SK-N-MC (cell line): ENCODE measurements at regions not wholly inside any gene's neighbourhood (a gene's known extent, or its start where the extent isn't known, plus 50 kb on each side); places are given as distances from the start of the nearest gene placed in this dataset.

Experiments used
- EZH2 ChIP-seq: fragments of 200-600 bp; sonication (generic); IDR thresholded peaks from one replicate; pipeline ENCODE4 v1.6.1; 2017; ENCODE audit warnings: antibody characterized with exemption
- FOXP2 ChIP-seq: optimal IDR thresholded peaks from 2 replicates; pipeline ENCODE3; 2011; ENCODE audit warnings: mild to moderate bottlenecking, moderate library complexity; ENCODE audit not compliant: insufficient read depth; ENCODE audit errors: extremely low read length, control extremely low read depth
- POLR2AphosphoS5 ChIP-seq: IDR thresholded peaks from 2 replicates; pipeline ENCODE4 v1.6.1; 2012; ENCODE audit warnings: mild to moderate bottlenecking, low read depth, low read length, borderline replicate concordance

DNA sequence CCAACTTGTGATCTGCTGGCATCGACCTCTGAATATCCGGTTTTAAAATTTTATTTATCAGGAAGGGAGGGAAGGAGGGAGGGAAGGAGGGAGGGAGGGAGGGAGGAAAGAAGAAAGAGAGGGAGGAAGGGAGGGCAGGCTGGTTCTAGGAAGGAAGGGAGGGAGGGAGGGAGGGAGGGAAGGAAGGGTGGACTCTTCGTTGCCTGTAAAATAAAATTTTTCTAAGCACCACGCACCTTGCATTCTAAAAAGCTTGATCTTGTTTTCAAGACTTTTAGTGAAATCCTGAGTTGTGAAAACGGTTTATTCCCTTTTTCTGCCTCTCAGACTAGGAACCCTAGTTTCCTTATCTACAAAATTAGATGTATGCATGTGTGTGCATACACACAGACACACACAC is 101.7 kb upstream of the RAP2B start:
- no peak for TF ChIP-seq POLR2AphosphoS5
- TF ChIP-seq EZH2: no peak
- TF ChIP-seq FOXP2: no peak
